ENCODE measurements at regions not wholly inside any gene's neighbourhood (a gene's known extent, or its start where the extent isn't known, plus 50 kb on each side); places are given as distances from the start of the nearest gene placed in this dataset.
"Not testable (repeated sequence)": the region's sequence is repeated elsewhere in the genome, so short reads cannot be mapped to it uniquely, and the experiment has no call there.

GRCh38 chr2:11997142-11997541 lies 250.7 kb downstream of the LPIN1 start:
- no peak for DNase-seq

- no peak for DNase-seq
Measured at GRCh38 chr2:11998218-11998617, 251.8 kb downstream of the LPIN1 start.

- DNase-seq: no peak
Measured at GRCh38 chr2:11998626-11999378, 252.4 kb downstream of the LPIN1 start.

- DNase-seq: no peak
Measured at GRCh38 chr2:12001621-12002020, 255.2 kb downstream of the LPIN1 start.

GRCh38 chr2:12002215-12002614 lies 255.8 kb downstream of the LPIN1 start:
- DNase-seq: no peak

GRCh38 chr2:12004713-12005112 lies 258.3 kb downstream of the LPIN1 start:
- no peak for DNase-seq

GRCh38 chr2:12005886-12006681 lies 259.7 kb downstream of the LPIN1 start:
- DNase-seq: peak; percentile 46 to 54

GRCh38 chr2:12006850-12007249 lies 260.4 kb downstream of the LPIN1 start:
- no peak for DNase-seq

- DNase-seq: no peak
Measured at GRCh38 chr2:12007282-12007681, 260.9 kb downstream of the LPIN1 start.

- DNase-seq: no peak
Measured at GRCh38 chr2:12008425-12009061, 262.1 kb downstream of the LPIN1 start.

GRCh38 chr2:12009323-12009905 lies 263.0 kb downstream of the LPIN1 start:
- DNase-seq: no peak

GRCh38 chr2:12010059-12010458 lies 263.6 kb downstream of the LPIN1 start:
- DNase-seq: no peak

- DNase-seq: no peak
Measured at GRCh38 chr2:12010779-12011178, 264.3 kb downstream of the LPIN1 start.

GRCh38 chr2:12014088-12014960 lies 267.9 kb downstream of the LPIN1 start:
- no peak for DNase-seq

GRCh38 chr2:12017499-12018157 lies 271.2 kb downstream of the LPIN1 start:
- no peak for DNase-seq

GRCh38 chr2:12018726-12019125 lies 272.3 kb downstream of the LPIN1 start:
- DNase-seq: not testable (repeated sequence)

GRCh38 chr2:12020833-12021469 lies 274.5 kb downstream of the LPIN1 start:
- DNase-seq: no peak

GRCh38 chr2:12024197-12024907 lies 277.9 kb downstream of the LPIN1 start:
- not testable (repeated sequence) for DNase-seq

- no peak for DNase-seq
Measured at GRCh38 chr2:12027136-12027535, 280.7 kb downstream of the LPIN1 start.

- no peak for DNase-seq
Measured at GRCh38 chr2:12031866-12032265, 285.4 kb downstream of the LPIN1 start.

- DNase-seq: no peak
Measured at GRCh38 chr2:12032398-12032797, 286.0 kb downstream of the LPIN1 start.
